ENCODE measurements at regions not wholly inside any gene's neighbourhood (a gene's known extent, or its start where the extent isn't known, plus 50 kb on each side); places are given as distances from the start of the nearest gene placed in this dataset.
"Not testable (repeated sequence)": the region's sequence is repeated elsewhere in the genome, so short reads cannot be mapped to it uniquely, and the experiment has no call there.

- TF ChIP-seq HNF4G (IDR thresholded peaks at IDR 0.05) (no peak), SP1 (IDR thresholded peaks at IDR 0.05) (no peak), HNF4A (conservative IDR thresholded peaks at IDR 0.05) (no peak), TAF1 (conservative IDR thresholded peaks at IDR 0.05) (no peak)
- TF ChIP-seq, protein P1, sequence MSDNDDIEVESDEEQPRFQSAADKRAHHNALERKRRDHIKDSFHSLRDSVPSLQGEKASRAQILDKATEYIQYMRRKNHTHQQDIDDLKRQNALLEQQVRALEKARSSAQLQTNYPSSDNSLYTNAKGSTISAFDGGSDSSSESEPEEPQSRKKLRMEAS (IDR thresholded peaks at IDR 0.05) = no peak
These were observed 59.2 kb upstream of the GOT2 start (continued) for GRCh38 chr16:58793366-58793765.

DNA sequence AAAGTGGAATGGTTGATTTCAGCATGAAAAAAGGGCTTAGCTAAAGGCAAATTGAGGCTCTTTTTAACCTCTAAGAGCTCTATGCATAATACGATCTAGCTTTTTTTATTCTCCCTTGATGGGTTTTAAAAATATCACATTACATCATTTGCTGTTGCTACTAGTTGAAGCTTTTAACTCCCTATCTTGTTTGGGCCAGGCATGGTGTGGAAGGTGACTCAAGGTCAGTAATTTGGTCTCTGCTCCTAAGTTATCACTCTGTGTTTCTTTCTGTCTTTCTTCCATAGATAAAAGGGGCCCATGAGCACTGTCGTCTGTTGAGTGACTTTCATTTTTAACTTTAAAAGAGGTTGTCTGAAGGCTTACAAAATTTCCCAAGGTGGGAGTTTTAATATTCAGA lies 58.1 kb upstream of the GOT2 start:
- TF ChIP-seq HNF4G (IDR thresholded peaks at IDR 0.05) (no peak), EGR1 (IDR thresholded peaks at IDR 0.05; ENCODE audit: low read depth in 2 of 2) (no peak), FOXA1 (IDR thresholded peaks at IDR 0.05) (no peak), HNF4A (conservative IDR thresholded peaks at IDR 0.05) (no peak), GABPA (IDR thresholded peaks at IDR 0.05 in 1 of 2, conservative IDR thresholded peaks at IDR 0.05 in 1 of 2) (no peak), ATF3 (IDR thresholded peaks at IDR 0.05) (no peak), NR2F2 (IDR thresholded peaks at IDR 0.05) (no peak), RAD21 (IDR thresholded peaks at IDR 0.05) (no peak), TAF1 (conservative IDR thresholded peaks at IDR 0.05) (no peak), YY1 (IDR thresholded peaks at IDR 0.05) (no peak), FOXA2 (IDR thresholded peaks at IDR 0.05) (no peak), ZBTB33 (IDR thresholded peaks at IDR 0.05) (no peak)
- TF ChIP-seq, protein P2, sequence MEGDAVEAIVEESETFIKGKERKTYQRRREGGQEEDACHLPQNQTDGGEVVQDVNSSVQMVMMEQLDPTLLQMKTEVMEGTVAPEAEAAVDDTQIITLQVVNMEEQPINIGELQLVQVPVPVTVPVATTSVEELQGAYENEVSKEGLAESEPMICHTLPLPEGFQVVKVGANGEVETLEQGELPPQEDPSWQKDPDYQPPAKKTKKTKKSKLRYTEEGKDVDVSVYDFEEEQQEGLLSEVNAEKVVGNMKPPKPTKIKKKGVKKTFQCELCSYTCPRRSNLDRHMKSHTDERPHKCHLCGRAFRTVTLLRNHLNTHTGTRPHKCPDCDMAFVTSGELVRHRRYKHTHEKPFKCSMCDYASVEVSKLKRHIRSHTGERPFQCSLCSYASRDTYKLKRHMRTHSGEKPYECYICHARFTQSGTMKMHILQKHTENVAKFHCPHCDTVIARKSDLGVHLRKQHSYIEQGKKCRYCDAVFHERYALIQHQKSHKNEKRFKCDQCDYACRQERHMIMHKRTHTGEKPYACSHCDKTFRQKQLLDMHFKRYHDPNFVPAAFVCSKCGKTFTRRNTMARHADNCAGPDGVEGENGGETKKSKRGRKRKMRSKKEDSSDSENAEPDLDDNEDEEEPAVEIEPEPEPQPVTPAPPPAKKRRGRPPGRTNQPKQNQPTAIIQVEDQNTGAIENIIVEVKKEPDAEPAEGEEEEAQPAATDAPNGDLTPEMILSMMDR (IDR thresholded peaks at IDR 0.05; ENCODE audit: low read depth, low read length, missing input control) = no peak
- TF ChIP-seq, protein P3, sequence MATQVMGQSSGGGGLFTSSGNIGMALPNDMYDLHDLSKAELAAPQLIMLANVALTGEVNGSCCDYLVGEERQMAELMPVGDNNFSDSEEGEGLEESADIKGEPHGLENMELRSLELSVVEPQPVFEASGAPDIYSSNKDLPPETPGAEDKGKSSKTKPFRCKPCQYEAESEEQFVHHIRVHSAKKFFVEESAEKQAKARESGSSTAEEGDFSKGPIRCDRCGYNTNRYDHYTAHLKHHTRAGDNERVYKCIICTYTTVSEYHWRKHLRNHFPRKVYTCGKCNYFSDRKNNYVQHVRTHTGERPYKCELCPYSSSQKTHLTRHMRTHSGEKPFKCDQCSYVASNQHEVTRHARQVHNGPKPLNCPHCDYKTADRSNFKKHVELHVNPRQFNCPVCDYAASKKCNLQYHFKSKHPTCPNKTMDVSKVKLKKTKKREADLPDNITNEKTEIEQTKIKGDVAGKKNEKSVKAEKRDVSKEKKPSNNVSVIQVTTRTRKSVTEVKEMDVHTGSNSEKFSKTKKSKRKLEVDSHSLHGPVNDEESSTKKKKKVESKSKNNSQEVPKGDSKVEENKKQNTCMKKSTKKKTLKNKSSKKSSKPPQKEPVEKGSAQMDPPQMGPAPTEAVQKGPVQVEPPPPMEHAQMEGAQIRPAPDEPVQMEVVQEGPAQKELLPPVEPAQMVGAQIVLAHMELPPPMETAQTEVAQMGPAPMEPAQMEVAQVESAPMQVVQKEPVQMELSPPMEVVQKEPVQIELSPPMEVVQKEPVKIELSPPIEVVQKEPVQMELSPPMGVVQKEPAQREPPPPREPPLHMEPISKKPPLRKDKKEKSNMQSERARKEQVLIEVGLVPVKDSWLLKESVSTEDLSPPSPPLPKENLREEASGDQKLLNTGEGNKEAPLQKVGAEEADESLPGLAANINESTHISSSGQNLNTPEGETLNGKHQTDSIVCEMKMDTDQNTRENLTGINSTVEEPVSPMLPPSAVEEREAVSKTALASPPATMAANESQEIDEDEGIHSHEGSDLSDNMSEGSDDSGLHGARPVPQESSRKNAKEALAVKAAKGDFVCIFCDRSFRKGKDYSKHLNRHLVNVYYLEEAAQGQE (IDR thresholded peaks at IDR 0.05) = no peak
- H3K36me3 ChIP-seq (ENCODE audit: control insufficient read depth in 4 of 4, insufficient read depth in 3 of 4, low read depth in 1 of 4, low read length in 3 of 4) = no peaks in the 10 kb centered on the region
- H3K27me3 ChIP-seq (ENCODE audit: control insufficient read depth in 4 of 4, insufficient read depth in 4 of 4, low read length in 3 of 4) = no peaks in the 10 kb centered on the region
- no peak overlapping the region for H3K27ac ChIP-seq (ENCODE audit: low read depth in 1 of 2, low read length in 2 of 2)
- no peak overlapping the region for H3K9ac ChIP-seq (ENCODE audit: low read depth in 1 of 2, low read length in 2 of 2)
- no peak overlapping the region for H3K4me3 ChIP-seq (ENCODE audit: low read depth in 1 of 3, low read length in 3 of 3)
- no peaks in the 10 kb centered on the region for H3K9me3 ChIP-seq (ENCODE audit: control insufficient read depth in 4 of 4, low read length in 3 of 4)
- 79% methylated on average over 2 of the region's 2 CpGs for WGBS
- no peaks in the 10 kb centered on the region for H3K4me1 ChIP-seq (ENCODE audit: control insufficient read depth in 4 of 4, insufficient read depth in 4 of 4, low read length in 3 of 4)
- no peak for DNase-seq (ENCODE audit: low spot score)

GRCh38 chr16:58790816-58791557 lies 56.9 kb upstream of the GOT2 start:
- 97% methylated on average over 32 of the region's 32 CpGs for WGBS
- H3K9ac ChIP-seq (ENCODE audit: low read depth in 1 of 2, low read length in 2 of 2); H3K27me3 ChIP-seq (ENCODE audit: control insufficient read depth in 4 of 4, insufficient read depth in 4 of 4, low read length in 3 of 4); H3K36me3 ChIP-seq (ENCODE audit: control insufficient read depth in 4 of 4, insufficient read depth in 3 of 4, low read depth in 1 of 4, low read length in 3 of 4); H3K27ac ChIP-seq (ENCODE audit: low read depth in 1 of 2, low read length in 2 of 2); H3K4me3 ChIP-seq (ENCODE audit: low read depth in 1 of 3, low read length in 3 of 3); DNase-seq (ENCODE audit: low spot score); H3K4me1 ChIP-seq (ENCODE audit: control insufficient read depth in 4 of 4, insufficient read depth in 4 of 4, low read length in 3 of 4); H3K9me3 ChIP-seq (ENCODE audit: control insufficient read depth in 4 of 4, low read length in 3 of 4): not testable (repeated sequence)

All from liver (tissue), 8 donors.